Mucosa of descending colon (tissue), 3 donors: ENCODE measurements at regions not wholly inside any gene's neighbourhood (a gene's known extent, or its start where the extent isn't known, plus 50 kb on each side); places are given as distances from the start of the nearest gene placed in this dataset.

Source experiments
- ATAC-seq: fragments of 200-7000 bp; cut with Tn5 transposase; one replicate; pipeline ENCODE4 v1.9.1; 2020; ENCODE audit warnings: mild to moderate bottlenecking, moderate library complexity
- DNase-seq, 3 donors: peaks; one replicate each; pipeline ENCODE4 v3.0.0-alpha.2; 2020
- H3K36me3 ChIP-seq: fragments of 200-600 bp; one replicate; pipeline ENCODE4 v1.8.0; 2021; ENCODE audit warnings: low read depth, mild to moderate bottlenecking
- H3K4me1 ChIP-seq: fragments of 200-600 bp; one replicate; pipeline ENCODE4 v1.8.0; 2021; ENCODE audit warnings: low read depth, mild to moderate bottlenecking
- H3K4me3 ChIP-seq: fragments of 200-600 bp; one replicate; pipeline ENCODE4 v1.8.0; 2021; ENCODE audit warnings: mild to moderate bottlenecking
- H3K9me3 ChIP-seq: fragments of 200-600 bp; one replicate; pipeline ENCODE4 v1.8.0; 2021; ENCODE audit warnings: mild to moderate bottlenecking
- intact Hi-C, 2 donors: fragments of 100-400 bp; cut with DNase I in 1 of 2; cut with micrococcal nuclease in 1 of 2; formaldehyde crosslinking; loops; one replicate each; pipeline versions ENCODE4 v1.11.0 to v1.11.1; 2022; cut with DNase I, micrococcal nuclease
- TF ChIP-seq, protein P1 (sequence below): fragments of 200-600 bp; IDR thresholded peaks from one replicate; pipeline ENCODE4 v1.8.0; 2022; ENCODE audit warnings: antibody characterized with exemption, mild to moderate bottlenecking
- donor health status: DM: no; HTN: no; CAD: no; lungs with moderate emphysema.
- donor health status: DM: no; HTN: no; CAD: no.
- donor health status: DM: no; HTN: yes; CAD: no.

DNA sequence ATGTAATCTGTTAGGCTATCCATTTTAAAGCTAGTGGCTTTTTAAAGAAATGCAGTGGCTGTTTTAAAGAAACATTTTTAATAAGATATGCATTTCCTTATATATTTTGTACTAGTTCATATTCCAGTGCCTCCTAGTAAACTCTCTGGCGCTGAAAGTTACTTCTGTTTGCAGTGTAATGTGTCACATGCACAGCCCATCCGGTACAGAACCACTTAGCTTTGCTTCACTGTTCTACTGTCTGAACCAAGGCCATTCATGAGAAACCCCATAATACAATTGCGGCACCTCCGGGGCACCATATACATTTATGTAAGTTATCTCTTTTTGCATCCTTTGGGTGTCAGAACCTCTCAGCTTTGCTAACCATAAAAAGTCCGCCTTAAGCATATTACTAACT is 114.6 kb upstream of the KCTD1 start:
- intact Hi-C loops: no loop called here
- ATAC-seq: no peak

DNA sequence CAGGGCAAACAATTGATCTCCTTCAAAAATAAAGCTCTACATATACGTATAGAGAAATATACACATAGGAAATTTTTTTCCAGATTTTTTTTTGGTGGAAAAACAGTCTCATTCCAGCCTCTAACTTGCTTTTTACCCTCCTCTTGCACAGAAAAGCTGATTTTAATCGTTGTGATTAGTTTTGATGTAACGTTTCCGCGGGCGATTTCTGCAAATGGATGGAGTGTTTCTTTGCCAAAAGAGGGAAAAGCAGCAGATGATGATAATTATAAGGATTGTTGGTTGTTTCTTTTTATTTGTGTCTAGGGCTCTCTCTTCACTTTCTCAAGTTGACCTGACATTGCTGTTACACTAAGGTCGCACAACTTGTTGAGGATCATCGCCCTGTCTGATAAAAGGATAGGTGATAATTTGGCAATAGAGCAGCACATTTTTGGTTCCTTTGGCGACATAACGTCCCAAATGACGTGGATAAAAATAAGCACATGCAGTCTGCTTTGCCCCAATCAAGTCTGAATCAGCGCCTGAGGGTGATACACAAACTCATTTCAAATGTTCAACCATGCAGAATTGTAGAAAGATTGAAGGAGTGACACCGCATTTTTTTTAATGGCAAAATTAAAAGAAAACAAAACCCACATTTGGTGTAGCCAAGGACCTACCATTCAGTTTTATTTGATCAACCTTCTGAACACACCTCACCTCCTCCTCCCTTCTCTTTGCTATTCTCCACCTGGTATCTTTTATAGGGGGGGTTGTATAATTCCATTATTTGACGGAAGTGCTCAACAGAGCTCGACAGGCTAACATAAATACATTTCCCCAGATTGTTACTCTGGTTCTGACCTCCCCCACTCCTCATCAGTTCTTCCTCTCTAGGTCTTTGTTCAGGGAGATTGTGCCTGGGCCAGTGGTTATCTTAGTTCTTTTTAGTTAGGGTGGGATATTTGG is 109.6 kb upstream of the KCTD1 start:
- DNase-seq (no peak), ATAC-seq (peak; percentile 41)
- TF ChIP-seq, protein P1, sequence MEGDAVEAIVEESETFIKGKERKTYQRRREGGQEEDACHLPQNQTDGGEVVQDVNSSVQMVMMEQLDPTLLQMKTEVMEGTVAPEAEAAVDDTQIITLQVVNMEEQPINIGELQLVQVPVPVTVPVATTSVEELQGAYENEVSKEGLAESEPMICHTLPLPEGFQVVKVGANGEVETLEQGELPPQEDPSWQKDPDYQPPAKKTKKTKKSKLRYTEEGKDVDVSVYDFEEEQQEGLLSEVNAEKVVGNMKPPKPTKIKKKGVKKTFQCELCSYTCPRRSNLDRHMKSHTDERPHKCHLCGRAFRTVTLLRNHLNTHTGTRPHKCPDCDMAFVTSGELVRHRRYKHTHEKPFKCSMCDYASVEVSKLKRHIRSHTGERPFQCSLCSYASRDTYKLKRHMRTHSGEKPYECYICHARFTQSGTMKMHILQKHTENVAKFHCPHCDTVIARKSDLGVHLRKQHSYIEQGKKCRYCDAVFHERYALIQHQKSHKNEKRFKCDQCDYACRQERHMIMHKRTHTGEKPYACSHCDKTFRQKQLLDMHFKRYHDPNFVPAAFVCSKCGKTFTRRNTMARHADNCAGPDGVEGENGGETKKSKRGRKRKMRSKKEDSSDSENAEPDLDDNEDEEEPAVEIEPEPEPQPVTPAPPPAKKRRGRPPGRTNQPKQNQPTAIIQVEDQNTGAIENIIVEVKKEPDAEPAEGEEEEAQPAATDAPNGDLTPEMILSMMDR: no peak
- intact Hi-C loops: loop anchor here in 1 of 2 donors (10.0 kb wide), 1 partner anchor 273 kb away; no protein-coding TSS in a partner anchor
- Histone ChIP-seq H3K4me1 (peaks cover 4% of the 10 kb centered on the region), H3K36me3 (no peaks in the 10 kb centered on the region), H3K4me3 (no peak overlapping the region), H3K9me3 (no peaks in the 10 kb centered on the region)

More for the DNA sequence above, 114.6 kb upstream of the KCTD1 start:
- H3K9me3 ChIP-seq: no peaks in the 10 kb centered on the region
- no peaks in the 10 kb centered on the region for H3K4me1 ChIP-seq
- H3K4me3 ChIP-seq: no peak overlapping the region
- no peak for DNase-seq
- no peaks in the 10 kb centered on the region for H3K36me3 ChIP-seq
- TF ChIP-seq, protein P1: no peak

DNA sequence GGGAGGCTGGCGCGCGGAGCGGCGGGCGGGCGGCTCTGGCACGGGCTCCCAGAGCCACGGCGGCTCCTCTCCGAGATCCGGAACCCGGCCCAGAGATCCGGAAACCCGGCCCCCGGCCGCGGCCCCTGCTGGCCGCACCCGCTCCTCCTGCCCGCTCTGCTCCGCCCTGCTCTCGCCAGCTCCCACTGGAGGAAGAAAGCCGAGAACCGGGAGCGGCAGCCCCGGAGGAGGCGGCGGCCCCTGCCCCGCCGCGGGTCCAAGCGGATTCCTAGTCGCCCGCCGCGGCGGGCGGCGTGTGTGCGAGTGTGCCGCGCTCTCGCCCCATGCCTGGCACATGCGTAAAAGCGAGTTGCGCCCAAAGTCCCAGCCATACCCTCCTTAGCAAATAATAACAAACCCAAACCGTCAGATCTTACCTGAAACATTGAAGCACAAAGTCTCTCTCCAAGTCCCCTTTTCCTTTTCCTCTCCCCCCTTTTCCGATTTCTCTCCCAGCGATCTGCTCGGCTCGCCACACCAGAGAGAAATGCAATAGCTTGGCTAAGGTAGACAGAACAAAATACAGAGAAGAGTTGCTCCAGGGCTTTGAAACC is 108.7 kb upstream of the KCTD1 start:
- ATAC-seq: peak; percentile 82
- peak overlapping the region; percentile 32 for H3K4me3 ChIP-seq
- peak; percentile 74 to 84 (median 80) for DNase-seq
- no peaks in the 10 kb centered on the region for H3K36me3 ChIP-seq
- TF ChIP-seq, protein P1: no peak
- H3K9me3 ChIP-seq: no peaks in the 10 kb centered on the region
- intact Hi-C loops: loop anchor here in 1 of 2 donors (10.0 kb wide), 1 partner anchor 272 kb away; no protein-coding TSS in a partner anchor
- H3K4me1 ChIP-seq: peaks cover 4% of the 10 kb centered on the region

DNA sequence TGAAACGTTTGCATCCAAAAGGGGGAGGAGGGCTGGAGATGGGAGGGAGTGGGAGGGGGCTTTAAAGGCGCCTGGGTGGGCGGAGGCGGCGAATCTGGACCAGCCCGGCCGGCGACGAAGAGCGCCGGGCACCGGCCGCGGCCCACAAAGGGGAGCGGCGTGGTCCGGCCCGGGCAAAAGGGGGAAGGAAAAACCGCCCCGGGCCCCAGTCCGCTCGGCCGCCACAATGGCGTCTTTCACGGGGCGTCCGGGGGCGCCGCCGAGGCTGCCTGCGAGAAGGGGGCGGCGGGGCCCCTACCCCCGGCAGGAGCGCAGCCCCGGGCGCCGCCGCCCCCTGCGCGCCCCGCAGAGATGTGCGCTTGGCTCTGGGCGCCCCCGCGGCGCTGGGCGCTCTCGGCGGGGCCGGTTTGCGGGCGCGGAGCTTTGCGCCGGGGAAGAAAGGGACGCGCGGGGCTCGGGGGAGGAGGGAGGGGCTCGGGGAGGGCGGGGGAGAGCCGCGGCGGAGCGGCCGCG is 108.1 kb upstream of the KCTD1 start:
- Histone ChIP-seq H3K36me3 (no peaks in the 10 kb centered on the region), H3K4me1 (peaks cover 4% of the 10 kb centered on the region), H3K9me3 (no peaks in the 10 kb centered on the region), H3K4me3 (peak overlapping the region; percentile 32)
- intact Hi-C loops: loop anchor here in 1 of 2 donors (10.0 kb wide), 1 partner anchor 272 kb away; no protein-coding TSS in a partner anchor
- ATAC-seq (peak; percentile 10), DNase-seq (peak in 2 of 3 donors; percentile 16 to 44)
- TF ChIP-seq, protein P1: no peak

DNA sequence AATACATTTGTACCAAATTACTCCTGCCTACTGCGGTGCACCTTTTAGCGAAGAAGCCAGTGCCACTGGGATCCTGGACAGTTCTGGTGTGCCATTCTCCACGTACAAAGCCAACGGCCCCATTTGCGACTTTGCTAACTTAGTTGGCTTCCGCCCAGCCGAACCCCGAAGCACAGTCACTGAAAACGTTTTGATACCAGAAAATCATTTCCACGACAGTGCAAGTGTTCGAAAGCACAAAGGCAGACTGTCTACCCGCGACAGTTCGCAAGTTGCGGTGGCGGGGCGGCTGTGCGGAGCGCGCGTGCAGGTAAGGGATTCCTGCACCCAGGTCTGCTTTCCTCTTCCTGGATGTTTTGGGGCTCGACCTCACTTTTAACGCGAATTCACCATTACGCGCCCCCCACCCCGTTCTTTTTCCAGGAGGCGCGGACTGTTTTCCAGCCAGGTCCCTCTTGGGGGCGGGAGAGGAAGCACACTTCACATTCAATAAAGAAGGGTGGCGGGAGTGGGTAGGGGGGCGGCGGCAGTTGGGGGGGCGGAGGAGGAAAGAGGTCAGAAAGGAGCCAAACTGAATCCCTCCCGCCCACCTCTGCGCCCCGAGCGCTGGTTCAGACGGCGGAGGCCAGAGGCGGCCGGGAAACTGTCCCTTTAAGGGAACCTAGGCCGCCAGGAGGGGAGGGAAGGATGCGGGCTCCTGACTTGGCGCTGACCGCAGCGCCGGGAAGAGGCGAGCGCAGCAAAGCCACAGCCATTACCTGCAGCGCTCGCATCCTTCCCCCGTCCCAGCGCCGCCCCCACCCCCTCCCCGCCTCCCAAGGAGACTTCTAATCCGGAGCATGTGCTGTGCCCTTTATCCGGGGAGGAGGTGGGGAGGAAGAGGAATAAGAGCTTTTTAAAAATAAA is 107.4 kb upstream of the KCTD1 start:
- Histone ChIP-seq H3K4me1 (peaks cover 4% of the 10 kb centered on the region), H3K4me3 (peak overlapping the region; percentile 32), H3K36me3 (no peaks in the 10 kb centered on the region), H3K9me3 (no peaks in the 10 kb centered on the region)
- ATAC-seq (peak; percentile 78), DNase-seq (peak; percentile 59 to 72 (median 59))
- intact Hi-C loops: loop anchor here in 1 of 2 donors (10.0 kb wide), 1 partner anchor 271 kb away; no protein-coding TSS in a partner anchor
- TF ChIP-seq, protein P1: no peak
